Rectal smooth muscle tissue (tissue), 1 donor: ENCODE measurements at regions not wholly inside any gene's neighbourhood (a gene's known extent, or its start where the extent isn't known, plus 50 kb on each side); places are given as distances from the start of the nearest gene placed in this dataset.

Experiments
- H3K27ac ChIP-seq: one replicate; pipeline ENCODE4 v1.7.0; 2013; ENCODE audit warnings: low read depth, low read length, inconsistent platforms
- H3K27me3 ChIP-seq: one replicate; pipeline ENCODE4 v1.7.0; 2013; ENCODE audit warnings: low read length; ENCODE audit not compliant: control insufficient read depth, insufficient read depth
- H3K36me3 ChIP-seq: one replicate; pipeline ENCODE4 v1.7.0; 2013; ENCODE audit warnings: low read length; ENCODE audit not compliant: control insufficient read depth, insufficient read depth
- H3K4me1 ChIP-seq: one replicate; pipeline ENCODE4 v1.7.0; 2013; ENCODE audit warnings: low read length; ENCODE audit not compliant: control insufficient read depth, insufficient read depth
- H3K4me3 ChIP-seq: one replicate; pipeline ENCODE4 v1.7.0; 2013; ENCODE audit warnings: low read length
- H3K9ac ChIP-seq: one replicate; pipeline ENCODE4 v1.7.0; 2013; ENCODE audit warnings: low read length

DNA sequence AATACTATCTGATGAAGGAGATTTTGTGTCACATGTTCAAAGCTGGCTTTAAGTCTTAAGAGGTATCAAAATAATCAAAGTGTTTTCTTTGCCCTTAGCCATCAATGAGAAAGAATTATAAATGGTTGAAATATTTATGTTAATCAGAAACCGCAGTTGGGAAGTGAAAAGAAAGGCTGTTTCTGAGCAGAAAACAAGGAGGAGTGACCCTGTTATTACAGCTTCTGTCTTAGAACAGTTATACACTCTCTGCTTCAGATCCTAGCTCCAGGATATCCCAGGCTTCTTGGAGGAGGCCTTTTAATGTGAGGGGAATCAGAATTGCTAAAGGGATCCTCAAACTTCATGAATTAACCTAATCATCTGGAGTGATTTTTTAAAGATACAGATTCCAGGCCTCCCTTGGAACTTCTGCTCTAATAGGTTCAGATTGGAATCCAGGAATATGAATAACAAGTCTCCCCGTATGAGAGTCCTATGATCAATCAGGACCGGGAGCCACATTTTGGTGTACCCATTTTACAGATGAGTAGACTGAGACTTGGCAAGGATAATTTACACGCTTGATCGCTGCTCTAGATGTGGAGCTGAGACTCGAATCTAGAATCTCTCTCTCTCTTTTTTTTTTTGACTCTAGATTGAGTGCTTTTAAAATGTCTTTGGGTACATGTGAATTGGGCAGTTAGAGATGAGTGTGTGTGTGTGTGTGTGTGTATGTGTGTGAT, 50.8 kb upstream of the JAG1 start:
- no peak overlapping the region for H3K27ac ChIP-seq
- no peaks in the 10 kb centered on the region for H3K4me1 ChIP-seq
- no peaks in the 10 kb centered on the region for H3K36me3 ChIP-seq
- no peaks in the 10 kb centered on the region for H3K27me3 ChIP-seq
- no peak overlapping the region for H3K9ac ChIP-seq
- H3K4me3 ChIP-seq, result no peak overlapping the region

DNA sequence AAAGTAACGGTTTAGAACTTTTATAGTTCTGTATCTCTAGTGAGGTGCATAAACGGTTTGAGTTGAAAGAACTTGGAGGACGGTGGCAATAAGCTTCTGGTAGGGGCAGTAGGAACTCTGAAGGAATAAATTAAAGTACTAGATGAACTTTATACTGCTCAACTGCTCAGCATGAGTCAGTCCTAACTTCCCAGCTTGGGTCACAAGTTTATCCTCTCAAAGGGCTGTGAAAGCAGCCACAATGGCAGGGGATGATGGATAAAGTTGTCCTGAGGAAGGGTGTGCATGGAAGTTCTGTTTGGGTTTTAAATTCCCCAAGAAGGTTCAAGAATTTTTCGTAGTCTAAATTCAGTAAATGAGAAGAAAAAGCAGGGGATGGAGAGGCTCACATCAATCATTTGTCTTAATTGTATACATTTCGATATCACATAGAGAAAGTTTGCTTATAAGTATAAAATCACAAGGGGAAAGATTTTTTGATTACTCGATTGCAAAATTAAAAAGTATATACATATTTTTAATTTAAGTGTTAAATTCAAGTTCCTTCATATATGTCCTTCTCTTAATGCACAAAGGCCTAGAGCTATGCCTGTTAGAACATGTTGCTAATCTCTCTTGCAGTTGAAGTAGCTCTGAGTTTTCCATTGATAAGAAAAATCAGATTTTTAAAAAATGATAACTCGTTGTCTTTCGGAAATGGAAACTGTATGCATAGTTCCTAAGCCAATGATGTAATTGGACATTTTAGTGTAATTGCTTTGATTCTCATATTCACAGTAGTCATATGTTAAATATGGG, 55.3 kb upstream of the JAG1 start:
- Histone ChIP-seq H3K9ac (no peak overlapping the region), H3K27me3 (no peaks in the 10 kb centered on the region), H3K4me1 (no peaks in the 10 kb centered on the region), H3K27ac (no peak overlapping the region), H3K36me3 (no peaks in the 10 kb centered on the region), H3K4me3 (no peak overlapping the region)

DNA sequence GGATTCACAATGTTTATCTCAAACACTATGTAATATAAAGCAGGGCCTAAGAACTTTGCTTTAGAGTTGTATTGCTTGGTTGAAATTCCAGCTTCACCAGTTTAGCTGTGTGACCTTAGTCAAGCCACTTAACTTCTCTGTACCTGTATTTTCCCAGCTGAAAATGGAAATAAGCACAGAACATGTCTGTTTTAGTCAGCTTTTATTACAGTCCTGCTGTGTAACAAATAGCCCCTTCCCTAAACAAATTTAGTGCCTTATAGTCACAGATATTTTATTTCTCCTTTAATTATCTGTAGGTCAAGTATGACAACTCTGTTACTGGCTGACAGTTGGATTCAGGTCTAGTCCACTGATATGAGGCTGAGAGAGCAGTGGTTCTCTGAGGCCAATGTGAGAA, 56.0 kb upstream of the JAG1 start:
- no peak overlapping the region for H3K4me3 ChIP-seq
- H3K36me3 ChIP-seq, result no peaks in the 10 kb centered on the region
- H3K27me3 ChIP-seq, result no peaks in the 10 kb centered on the region
- H3K27ac ChIP-seq, result no peak overlapping the region
- no peaks in the 10 kb centered on the region for H3K4me1 ChIP-seq
- H3K9ac ChIP-seq, result no peak overlapping the region

DNA sequence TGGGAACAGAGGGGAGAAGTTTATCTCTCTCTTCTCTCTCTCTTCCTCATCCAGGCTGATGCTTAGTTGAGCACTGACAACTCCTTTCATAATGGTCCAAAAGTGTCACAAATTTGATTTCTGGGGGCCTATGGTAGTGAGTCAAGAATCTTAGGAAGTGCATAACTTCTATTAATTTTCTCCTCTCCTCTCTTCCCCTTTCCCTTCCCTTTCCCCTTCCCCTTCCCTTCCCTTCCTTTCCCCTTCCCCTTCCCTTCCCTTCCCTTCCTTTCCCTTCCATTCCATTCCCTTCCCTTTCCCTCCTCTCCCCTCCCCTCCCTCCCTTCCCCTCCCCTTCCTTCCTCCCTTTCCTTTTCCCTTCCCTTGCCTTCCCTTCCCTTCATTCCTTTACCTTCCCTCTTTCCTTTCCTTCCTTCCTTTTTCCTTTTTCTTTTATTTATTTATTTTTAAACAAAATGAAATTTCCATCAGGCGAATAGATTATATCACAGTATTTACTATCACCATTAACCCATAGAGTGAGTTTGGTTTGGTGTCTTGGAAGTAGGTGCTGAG, 56.9 kb upstream of the JAG1 start:
- Histone ChIP-seq H3K36me3 (no peaks in the 10 kb centered on the region), H3K4me1 (no peaks in the 10 kb centered on the region), H3K27ac (no peak overlapping the region), H3K27me3 (no peaks in the 10 kb centered on the region), H3K9ac (no peak overlapping the region), H3K4me3 (no peak overlapping the region)

DNA sequence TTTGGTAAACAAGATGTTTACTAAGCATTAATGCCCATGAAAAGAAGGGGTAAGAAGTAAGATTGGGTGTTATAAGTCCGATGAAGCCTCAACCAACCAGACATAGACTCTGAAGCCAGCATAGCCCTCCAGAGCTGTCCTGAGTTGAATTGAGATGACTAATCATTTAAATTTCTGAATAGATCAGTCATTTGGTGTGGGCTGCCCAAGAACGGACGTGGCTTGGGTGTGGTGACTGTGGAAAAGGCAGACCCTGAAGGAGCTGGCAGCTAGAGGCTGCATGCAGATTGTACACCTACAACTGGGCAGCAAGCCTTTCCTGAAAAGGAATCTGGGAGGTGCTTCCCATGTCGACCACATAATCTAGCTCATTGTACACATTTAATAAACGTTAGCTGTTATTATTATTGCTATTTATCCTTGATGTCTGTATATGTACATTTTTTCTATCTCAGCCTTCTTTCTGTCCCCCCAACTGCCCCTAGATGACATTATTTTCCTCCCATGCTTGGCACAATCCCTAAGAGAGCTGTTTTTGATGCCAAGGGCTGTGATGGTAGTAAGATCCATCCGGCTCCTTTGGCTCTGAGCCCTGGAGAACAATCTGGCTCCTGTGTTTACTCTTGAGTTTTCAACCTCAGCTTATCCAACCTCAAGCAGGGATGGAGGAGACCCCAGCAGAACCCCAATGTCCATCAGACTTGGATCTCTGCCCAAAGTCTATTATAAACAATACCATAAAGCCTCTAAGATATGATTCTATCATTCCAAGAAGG, 57.6 kb upstream of the JAG1 start:
- Histone ChIP-seq H3K27ac (no peak overlapping the region), H3K9ac (no peak overlapping the region), H3K4me3 (no peak overlapping the region)

DNA sequence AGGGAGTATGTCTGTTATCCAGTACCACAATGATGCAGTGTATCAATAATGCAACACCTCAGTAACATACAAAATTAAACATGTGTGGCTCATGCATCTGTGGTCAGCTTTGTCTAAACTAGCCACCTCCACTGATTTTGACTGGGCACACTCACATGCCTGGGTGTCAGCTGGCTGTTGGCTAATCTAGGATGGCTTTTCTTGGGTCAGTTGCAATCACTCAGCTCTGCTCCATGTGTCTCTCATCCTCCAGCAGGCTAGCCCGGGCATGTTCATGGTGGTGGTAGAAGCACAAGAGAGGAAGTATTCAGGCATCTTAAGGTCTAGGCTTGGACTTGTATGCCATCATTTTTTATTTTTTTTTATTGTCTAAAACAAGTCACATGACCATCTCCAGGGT, 59.3 kb upstream of the JAG1 start:
- no peaks in the 10 kb centered on the region for H3K4me1 ChIP-seq
- H3K27ac ChIP-seq, result no peak overlapping the region
- no peak overlapping the region for H3K4me3 ChIP-seq

More for the DNA sequence above, 57.6 kb upstream of the JAG1 start:
- Histone ChIP-seq H3K27me3 (no peaks in the 10 kb centered on the region), H3K4me1 (no peaks in the 10 kb centered on the region), H3K36me3 (no peaks in the 10 kb centered on the region)

DNA sequence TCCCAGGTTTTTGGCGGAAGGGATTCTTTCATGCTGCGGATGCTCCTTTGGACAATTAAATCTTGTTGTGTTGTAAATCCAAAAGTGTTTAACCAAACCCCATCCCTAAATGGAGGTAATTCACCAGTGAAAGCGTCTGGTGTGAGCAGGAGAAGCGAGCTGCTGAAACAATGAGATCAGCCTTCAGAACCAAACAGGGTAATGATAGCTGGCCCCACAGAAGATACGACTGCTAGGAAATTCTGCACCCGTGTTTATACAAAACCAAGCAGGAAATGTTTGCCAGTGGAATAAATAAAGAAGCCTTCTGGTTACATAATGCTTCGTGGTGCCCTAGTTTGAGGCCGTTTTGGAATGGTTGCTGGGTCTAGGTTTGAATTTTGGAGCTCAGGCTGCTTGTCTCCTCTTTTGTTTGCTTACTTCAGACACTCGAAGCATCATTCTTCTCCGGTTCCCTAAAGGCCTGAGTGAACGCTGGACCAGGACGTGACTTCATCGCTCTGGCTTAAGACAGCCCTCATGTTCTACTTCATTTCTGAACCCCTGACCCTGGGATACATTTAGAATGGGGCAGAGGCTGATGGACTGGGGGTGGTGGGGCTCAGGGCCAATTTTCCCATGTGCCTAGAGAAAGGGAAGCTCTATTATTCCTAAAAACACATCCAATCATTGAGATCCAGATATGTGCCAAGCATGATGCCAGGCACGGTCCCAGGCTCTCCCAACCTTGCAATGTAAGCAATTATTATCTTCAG, 61.6 kb upstream of the JAG1 start:
- H3K4me1 ChIP-seq, result no peaks in the 10 kb centered on the region
- H3K36me3 ChIP-seq, result no peaks in the 10 kb centered on the region
- no peaks in the 10 kb centered on the region for H3K27me3 ChIP-seq
- peak overlapping the region; percentile 35 for H3K27ac ChIP-seq
- H3K4me3 ChIP-seq, result no peak overlapping the region
- H3K9ac ChIP-seq, result no peak overlapping the region

More for the DNA sequence above, 59.3 kb upstream of the JAG1 start:
- Histone ChIP-seq H3K36me3 (no peaks in the 10 kb centered on the region), H3K9ac (no peak overlapping the region), H3K27me3 (no peaks in the 10 kb centered on the region)

DNA sequence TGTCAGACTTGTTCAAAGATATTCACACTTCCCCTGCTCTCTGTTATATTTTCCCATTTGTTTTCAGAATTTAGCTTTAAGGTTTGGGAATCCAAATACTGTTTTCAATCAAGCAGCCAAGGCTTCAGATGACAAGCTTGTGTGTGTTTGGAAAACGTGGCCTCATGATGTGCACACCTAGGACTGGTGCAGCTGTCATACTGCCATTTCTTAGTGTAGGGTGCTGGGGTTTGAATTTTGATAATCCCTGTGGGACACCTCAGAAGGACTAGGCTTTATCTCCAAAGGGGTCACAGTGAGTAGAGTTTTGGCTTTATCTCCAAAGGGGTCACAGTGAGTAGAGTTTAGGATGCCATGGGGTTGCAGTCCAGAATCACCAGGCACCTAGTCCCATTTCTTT, 65.3 kb upstream of the JAG1 start:
- Histone ChIP-seq H3K27ac (no peak overlapping the region), H3K9ac (no peak overlapping the region), H3K4me3 (no peak overlapping the region), H3K4me1 (no peaks in the 10 kb centered on the region), H3K36me3 (no peaks in the 10 kb centered on the region), H3K27me3 (no peaks in the 10 kb centered on the region)

DNA sequence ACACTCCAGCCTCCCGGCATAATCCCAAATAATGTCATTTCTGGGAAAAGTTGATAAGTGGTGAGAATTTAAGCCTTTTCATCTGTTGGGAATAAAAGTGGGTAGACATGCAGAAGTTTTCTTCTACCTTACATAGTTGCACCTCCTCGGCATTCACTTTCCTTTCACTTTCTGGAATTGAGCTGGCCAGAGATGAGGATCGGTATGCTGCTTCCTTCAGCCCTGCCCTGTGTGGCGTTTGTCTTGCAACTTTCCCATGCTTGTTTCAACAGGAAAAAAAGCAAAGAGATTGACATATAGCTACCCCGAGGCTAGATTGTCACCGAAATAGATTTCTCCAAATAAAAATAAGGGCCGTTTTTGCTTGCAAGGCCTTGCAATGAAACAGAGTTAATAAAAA, 65.8 kb upstream of the JAG1 start:
- H3K4me1 ChIP-seq, result no peaks in the 10 kb centered on the region
- H3K27ac ChIP-seq, result no peak overlapping the region
- H3K36me3 ChIP-seq, result no peaks in the 10 kb centered on the region
- H3K9ac ChIP-seq, result no peak overlapping the region
- H3K27me3 ChIP-seq, result no peaks in the 10 kb centered on the region
- no peak overlapping the region for H3K4me3 ChIP-seq

DNA sequence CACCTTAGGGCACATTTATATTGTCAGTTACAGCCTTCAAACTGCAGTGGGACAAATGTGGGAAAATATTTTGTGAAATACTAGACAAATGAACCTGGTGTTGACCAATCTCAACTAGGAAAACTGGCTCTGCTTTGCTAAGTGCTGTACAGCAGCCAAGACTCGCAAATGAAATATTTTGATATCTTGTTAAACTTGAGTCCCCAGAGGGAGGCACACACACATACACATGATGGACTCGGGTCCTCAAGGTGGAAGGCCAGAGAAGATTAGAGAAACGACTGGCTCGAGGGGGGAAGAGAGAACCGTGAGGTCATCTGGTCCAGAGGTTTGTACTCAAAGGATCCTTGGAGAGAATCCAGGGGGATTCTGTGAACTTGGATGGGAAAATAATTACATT, 67.3 kb upstream of the JAG1 start:
- H3K27me3 ChIP-seq, result no peaks in the 10 kb centered on the region
- no peaks in the 10 kb centered on the region for H3K36me3 ChIP-seq
- no peak overlapping the region for H3K4me3 ChIP-seq
- H3K4me1 ChIP-seq, result no peaks in the 10 kb centered on the region
- H3K27ac ChIP-seq, result no peak overlapping the region
- no peak overlapping the region for H3K9ac ChIP-seq

DNA sequence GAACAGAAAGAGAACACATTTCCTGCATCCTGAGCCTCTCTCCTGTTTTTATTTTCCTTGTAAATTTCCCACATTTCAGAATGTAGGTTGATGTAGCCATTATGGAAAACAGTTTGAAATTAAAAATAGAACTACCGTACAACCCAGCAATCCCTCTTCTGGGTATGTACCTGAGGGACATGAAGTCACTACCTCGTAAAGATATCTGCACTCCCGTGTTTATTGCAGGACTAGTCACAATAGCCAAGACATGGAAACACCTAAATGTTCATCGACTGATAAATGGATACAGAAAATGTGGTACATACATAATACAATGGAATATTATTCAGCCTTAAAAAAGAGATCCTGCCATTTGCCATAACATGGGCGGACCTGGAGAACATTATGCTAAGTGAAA, 72.0 kb upstream of the JAG1 start:
- no peak overlapping the region for H3K9ac ChIP-seq
- H3K36me3 ChIP-seq, result no peaks in the 10 kb centered on the region
- no peaks in the 10 kb centered on the region for H3K4me1 ChIP-seq
- H3K27ac ChIP-seq, result no peak overlapping the region
- no peaks in the 10 kb centered on the region for H3K27me3 ChIP-seq
- no peak overlapping the region for H3K4me3 ChIP-seq

DNA sequence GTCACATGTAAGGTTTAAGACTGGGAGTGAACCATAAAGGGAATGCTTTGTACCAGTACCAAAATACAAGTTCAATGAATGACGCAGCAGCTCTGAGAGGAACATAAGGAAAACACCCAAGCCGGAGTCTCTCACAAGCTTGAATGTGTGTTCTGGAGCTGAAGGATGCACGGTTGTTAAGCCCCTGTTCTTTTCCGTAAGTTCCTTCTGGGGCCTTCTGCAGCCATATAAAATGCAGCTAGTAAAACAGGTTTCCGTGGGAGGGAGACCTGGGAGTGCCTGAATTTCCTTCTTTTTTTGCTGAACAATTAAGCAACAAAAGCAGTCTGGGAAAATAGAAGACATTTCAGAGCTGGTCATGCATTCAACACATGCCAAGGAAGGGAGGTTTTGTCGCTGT, 73.2 kb upstream of the JAG1 start:
- Histone ChIP-seq H3K9ac (no peak overlapping the region), H3K27me3 (no peaks in the 10 kb centered on the region), H3K4me1 (no peaks in the 10 kb centered on the region), H3K4me3 (no peak overlapping the region), H3K27ac (no peak overlapping the region), H3K36me3 (no peaks in the 10 kb centered on the region)
